Neural crest cell (in vitro differentiated cells): ENCODE measurements at regions not wholly inside any gene's neighbourhood (a gene's known extent, or its start where the extent isn't known, plus 50 kb on each side); places are given as distances from the start of the nearest gene placed in this dataset.

Experiments
- DNase-seq: peaks from one replicate; pipeline ENCODE4 v3.0.0; 2021; ENCODE audit warnings: low read depth, mixed read lengths, low spot score
- H3K27ac Mint-ChIP-seq: one replicate; pipeline ENCODE4 v1.8.0; 2021; ENCODE audit warnings: mild to moderate bottlenecking, mixed read lengths; ENCODE audit not compliant: unreplicated experiment
- H3K27me3 Mint-ChIP-seq: 2 replicates; pipeline ENCODE4 v1.8.0; 2021; ENCODE audit warnings: low read depth, mild to moderate bottlenecking, mixed read lengths
- H3K36me3 Mint-ChIP-seq: 2 replicates; pipeline ENCODE4 v1.8.0; 2021; ENCODE audit warnings: low read depth, mild to moderate bottlenecking, mixed read lengths
- H3K4me1 Mint-ChIP-seq: 2 replicates; pipeline ENCODE4 v1.8.0; 2021; ENCODE audit warnings: mixed read lengths
- H3K4me3 Mint-ChIP-seq: one replicate; pipeline ENCODE4 v1.8.0; 2021; ENCODE audit warnings: mild to moderate bottlenecking, mixed read lengths
- H3K9me3 Mint-ChIP-seq: 2 replicates; pipeline ENCODE4 v1.8.0; 2021; ENCODE audit warnings: mixed read lengths
- CTCF ChIP-seq: fragments of 200-600 bp; sonication (generic); conservative IDR thresholded peaks from 2 replicates; pipeline ENCODE4 v1.5.0; 2021; ENCODE audit warnings: antibody characterized with exemption, mild to moderate bottlenecking

GRCh38 chr5:72030237-72030636 is 77.0 kb upstream of the MAP1B start:
- no peak for DNase-seq
- Mint-ChIP-seq H3K27me3 (no peaks in the 10 kb centered on the region), H3K4me3 (no peak overlapping the region), H3K36me3 (peaks cover 3% of the 10 kb centered on the region), H3K27ac (peak overlapping the region; percentile 79), H3K9me3 (peaks cover 7% of the 10 kb centered on the region), H3K4me1 (peaks cover 32% of the 10 kb centered on the region)
- TF ChIP-seq CTCF: no peak

- peaks cover 4% of the 10 kb centered on the region for H3K9me3 Mint-ChIP-seq
- TF ChIP-seq CTCF: no peak
- peaks cover 54% of the 10 kb centered on the region for H3K4me1 Mint-ChIP-seq
- peak overlapping the region; percentile 41 for H3K4me3 Mint-ChIP-seq
- no peak overlapping the region for H3K27ac Mint-ChIP-seq
- H3K36me3 Mint-ChIP-seq: no peaks in the 10 kb centered on the region
- no peak for DNase-seq
- no peaks in the 10 kb centered on the region for H3K27me3 Mint-ChIP-seq
Measured at GRCh38 chr5:72032788-72033187, 74.5 kb upstream of the MAP1B start.

- no peak for DNase-seq
- Mint-ChIP-seq H3K4me3 (no peak overlapping the region), H3K4me1 (peaks cover 60% of the 10 kb centered on the region), H3K9me3 (no peaks in the 10 kb centered on the region), H3K27ac (peak overlapping the region; percentile 37), H3K27me3 (no peaks in the 10 kb centered on the region), H3K36me3 (no peaks in the 10 kb centered on the region)
- no peak for TF ChIP-seq CTCF
Measured at GRCh38 chr5:72034770-72035169, 72.5 kb upstream of the MAP1B start.

- Mint-ChIP-seq H3K4me3 (peak overlapping the region; percentile 9), H3K27ac (peak overlapping the region; percentile 37), H3K36me3 (no peaks in the 10 kb centered on the region), H3K4me1 (peaks cover 67% of the 10 kb centered on the region), H3K9me3 (no peaks in the 10 kb centered on the region), H3K27me3 (no peaks in the 10 kb centered on the region)
- TF ChIP-seq CTCF: no peak
- no peak for DNase-seq
Measured at GRCh38 chr5:72035831-72036230, 71.4 kb upstream of the MAP1B start.

GRCh38 chr5:72036951-72037350 is 70.3 kb upstream of the MAP1B start:
- Mint-ChIP-seq H3K27me3 (no peaks in the 10 kb centered on the region), H3K36me3 (no peaks in the 10 kb centered on the region), H3K4me1 (peaks cover 61% of the 10 kb centered on the region), H3K9me3 (no peaks in the 10 kb centered on the region), H3K4me3 (no peak overlapping the region), H3K27ac (peak overlapping the region; percentile 1)
- no peak for DNase-seq
- TF ChIP-seq CTCF: no peak

GRCh38 chr5:72040513-72040912 is 66.8 kb upstream of the MAP1B start:
- Mint-ChIP-seq H3K36me3 (no peaks in the 10 kb centered on the region), H3K4me3 (no peak overlapping the region), H3K27ac (no peak overlapping the region), H3K9me3 (no peaks in the 10 kb centered on the region), H3K4me1 (peaks cover 33% of the 10 kb centered on the region), H3K27me3 (no peaks in the 10 kb centered on the region)
- no peak for DNase-seq
- no peak for TF ChIP-seq CTCF
